Dendritic cell treated with granulocyte-macrophage colony-stimulating factor and Interleukin-4, amounts not matched to agents 40 ng/mL and 50 ng/mL, for 4 days (primary cell): ENCODE measurements at regions not wholly inside any gene's neighbourhood (a gene's known extent, or its start where the extent isn't known, plus 50 kb on each side); places are given as distances from the start of the nearest gene placed in this dataset.
"Not testable (repeated sequence)": the region's sequence is repeated elsewhere in the genome, so short reads cannot be mapped to it uniquely, and the experiment has no call there.

Experiments used
- H3K27ac Mint-ChIP-seq: one replicate; pipeline ENCODE4 v1.8.0; 2022; ENCODE audit warnings: mild to moderate bottlenecking, mixed read lengths
- H3K27me3 Mint-ChIP-seq: one replicate; pipeline ENCODE4 v1.8.0; 2022; ENCODE audit warnings: mild to moderate bottlenecking, mixed read lengths
- H3K36me3 Mint-ChIP-seq: one replicate; pipeline ENCODE4 v1.8.0; 2022; ENCODE audit warnings: low read depth, mixed read lengths
- H3K4me1 Mint-ChIP-seq: one replicate; pipeline ENCODE4 v1.8.0; 2022; ENCODE audit warnings: low read depth, mixed read lengths
- H3K4me3 Mint-ChIP-seq: one replicate; pipeline ENCODE4 v1.8.0; 2022; ENCODE audit warnings: mild to moderate bottlenecking, moderate library complexity, mixed read lengths
- H3K9me3 Mint-ChIP-seq: one replicate; pipeline ENCODE4 v1.8.0; 2022; ENCODE audit warnings: mixed read lengths
- intact Hi-C: fragments of 100-400 bp; cut with micrococcal nuclease; formaldehyde crosslinking; loops from one replicate; pipeline ENCODE4 v1.15.0; 2022

DNA sequence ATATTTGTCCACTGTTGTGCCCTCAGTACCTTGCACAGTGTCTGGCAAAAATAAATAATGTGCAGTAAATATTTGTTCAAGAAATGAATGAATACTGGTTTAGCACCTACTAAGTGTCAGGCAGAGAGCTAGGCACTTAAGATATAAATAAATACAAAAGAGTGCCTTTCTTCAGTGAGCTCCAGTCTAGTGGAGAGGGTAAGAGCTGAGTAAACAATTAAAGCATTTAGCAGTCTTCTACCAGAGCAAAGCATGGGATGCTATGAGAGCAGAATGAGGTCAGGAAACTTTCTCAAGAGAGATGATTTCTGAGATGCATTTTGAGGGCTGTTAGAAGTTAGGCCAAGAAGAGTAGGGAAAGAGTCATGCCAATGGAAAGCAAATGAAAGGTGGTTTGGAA is 314.7 kb downstream of the DSC3 start:
- no peak overlapping the region for H3K4me3 Mint-ChIP-seq
- H3K9me3 Mint-ChIP-seq = peaks cover 16% of the 10 kb centered on the region
- H3K4me1 Mint-ChIP-seq = no peaks in the 10 kb centered on the region
- H3K36me3 Mint-ChIP-seq = no peaks in the 10 kb centered on the region
- no peaks in the 10 kb centered on the region for H3K27me3 Mint-ChIP-seq
- no peak overlapping the region for H3K27ac Mint-ChIP-seq
- intact Hi-C loops = no loop called here

GRCh38 chr18:30713299-30713698 is 329.2 kb downstream of the DSC3 start:
- Mint-ChIP-seq H3K36me3 (no peaks in the 10 kb centered on the region), H3K4me1 (no peaks in the 10 kb centered on the region), H3K27me3 (no peaks in the 10 kb centered on the region), H3K4me3 (no peak overlapping the region), H3K9me3 (no peaks in the 10 kb centered on the region), H3K27ac (no peak overlapping the region)
- intact Hi-C loops = no loop called here

GRCh38 chr18:30712383-30712782 is 330.2 kb downstream of the DSC3 start:
- Mint-ChIP-seq H3K36me3 (no peaks in the 10 kb centered on the region), H3K4me3 (no peak overlapping the region), H3K27ac (no peak overlapping the region), H3K4me1 (no peaks in the 10 kb centered on the region), H3K9me3 (no peaks in the 10 kb centered on the region), H3K27me3 (no peaks in the 10 kb centered on the region)
- intact Hi-C loops = no loop called here

GRCh38 chr18:30709595-30709994 is 332.9 kb downstream of the DSC3 start:
- intact Hi-C loops = no loop called here
- H3K9me3 Mint-ChIP-seq = no peaks in the 10 kb centered on the region
- no peak overlapping the region for H3K27ac Mint-ChIP-seq
- H3K4me1 Mint-ChIP-seq = no peaks in the 10 kb centered on the region
- H3K36me3 Mint-ChIP-seq = no peaks in the 10 kb centered on the region
- H3K4me3 Mint-ChIP-seq = no peak overlapping the region
- no peaks in the 10 kb centered on the region for H3K27me3 Mint-ChIP-seq

DNA sequence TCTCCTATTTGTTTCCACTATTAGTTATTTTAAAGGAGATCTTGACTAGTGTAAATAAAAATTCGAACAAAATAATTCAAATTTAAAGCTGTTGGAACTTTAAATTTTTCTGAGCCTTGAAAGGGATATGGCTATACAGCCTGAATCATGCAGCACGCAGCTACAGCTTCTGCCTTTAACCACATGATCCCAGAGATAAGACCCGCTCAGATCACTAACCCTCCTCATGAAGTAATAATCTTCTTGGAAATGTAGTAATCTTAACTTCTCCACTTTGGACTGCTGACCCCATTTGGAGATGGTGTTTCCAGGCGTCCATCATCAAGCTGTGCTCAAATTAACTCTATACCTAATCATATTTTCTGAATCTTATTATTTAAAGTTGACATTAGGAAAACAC is 336.6 kb downstream of the DSC3 start:
- no peaks in the 10 kb centered on the region for H3K27me3 Mint-ChIP-seq
- intact Hi-C loops = no loop called here
- H3K27ac Mint-ChIP-seq = no peak overlapping the region
- H3K4me3 Mint-ChIP-seq = no peak overlapping the region
- no peaks in the 10 kb centered on the region for H3K9me3 Mint-ChIP-seq
- no peaks in the 10 kb centered on the region for H3K4me1 Mint-ChIP-seq
- H3K36me3 Mint-ChIP-seq = no peaks in the 10 kb centered on the region

- no peaks in the 10 kb centered on the region for H3K36me3 Mint-ChIP-seq
- H3K27ac Mint-ChIP-seq = no peak overlapping the region
- H3K4me3 Mint-ChIP-seq = no peak overlapping the region
- H3K4me1 Mint-ChIP-seq = no peaks in the 10 kb centered on the region
- H3K9me3 Mint-ChIP-seq = peaks cover 8% of the 10 kb centered on the region
- intact Hi-C loops = no loop called here
- no peaks in the 10 kb centered on the region for H3K27me3 Mint-ChIP-seq
These were observed 344.0 kb downstream of the DSC3 start for GRCh38 chr18:30698571-30698970.

DNA sequence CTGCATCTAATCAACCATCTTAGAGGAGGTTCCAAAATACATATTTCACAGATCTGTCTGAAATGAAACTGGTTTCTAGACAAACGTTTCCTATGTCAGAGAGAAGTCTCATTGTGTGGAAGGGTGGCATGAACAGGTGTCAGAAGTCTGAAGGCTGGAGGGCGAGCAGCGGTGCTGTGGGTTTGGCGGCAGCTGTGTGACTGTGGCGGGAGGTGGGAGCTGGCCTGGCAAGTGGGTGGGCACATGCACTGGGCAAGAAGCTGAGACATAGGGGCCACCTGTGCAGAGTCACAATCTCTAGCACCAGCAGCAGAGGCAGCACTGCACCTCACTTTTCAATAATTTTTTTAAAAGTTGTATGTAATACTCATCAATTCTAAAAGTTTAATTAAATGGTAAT is 346.3 kb downstream of the DSC3 start:
- Mint-ChIP-seq H3K4me1 (no peaks in the 10 kb centered on the region), H3K9me3 (peaks cover 8% of the 10 kb centered on the region), H3K27ac (no peak overlapping the region), H3K4me3 (no peak overlapping the region), H3K27me3 (no peaks in the 10 kb centered on the region), H3K36me3 (no peaks in the 10 kb centered on the region)
- intact Hi-C loops = no loop called here

DNA sequence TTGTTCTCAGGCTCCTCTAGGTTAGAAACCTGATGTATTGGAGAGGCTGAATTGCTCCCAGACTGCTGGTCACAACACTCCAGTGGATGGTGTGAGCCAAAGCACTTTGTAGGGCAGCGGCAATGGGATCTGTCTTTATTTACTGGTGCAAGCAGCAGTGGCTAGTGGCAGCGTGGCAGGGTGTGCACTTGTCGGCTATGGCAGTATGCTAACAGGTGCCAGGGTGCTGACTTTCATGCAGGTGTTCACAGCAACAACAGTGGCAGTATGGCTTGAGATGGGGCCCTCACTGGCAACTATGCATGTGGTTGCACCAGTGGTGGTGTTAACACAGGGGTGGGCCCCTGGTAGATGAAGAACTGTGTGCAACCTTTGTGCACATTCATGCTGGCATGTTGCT is 347.8 kb downstream of the DSC3 start:
- Mint-ChIP-seq H3K36me3 (no peaks in the 10 kb centered on the region), H3K27ac (no peak overlapping the region), H3K4me1 (no peaks in the 10 kb centered on the region), H3K9me3 (peaks cover 8% of the 10 kb centered on the region), H3K4me3 (no peak overlapping the region), H3K27me3 (no peaks in the 10 kb centered on the region)
- intact Hi-C loops = no loop called here

GRCh38 chr18:30689216-30689615 is 353.3 kb downstream of the DSC3 start:
- H3K36me3 Mint-ChIP-seq = no peaks in the 10 kb centered on the region
- intact Hi-C loops = no loop called here
- no peaks in the 10 kb centered on the region for H3K9me3 Mint-ChIP-seq
- H3K27me3 Mint-ChIP-seq = no peaks in the 10 kb centered on the region
- H3K27ac Mint-ChIP-seq = no peak overlapping the region
- no peaks in the 10 kb centered on the region for H3K4me1 Mint-ChIP-seq
- H3K4me3 Mint-ChIP-seq = no peak overlapping the region

DNA sequence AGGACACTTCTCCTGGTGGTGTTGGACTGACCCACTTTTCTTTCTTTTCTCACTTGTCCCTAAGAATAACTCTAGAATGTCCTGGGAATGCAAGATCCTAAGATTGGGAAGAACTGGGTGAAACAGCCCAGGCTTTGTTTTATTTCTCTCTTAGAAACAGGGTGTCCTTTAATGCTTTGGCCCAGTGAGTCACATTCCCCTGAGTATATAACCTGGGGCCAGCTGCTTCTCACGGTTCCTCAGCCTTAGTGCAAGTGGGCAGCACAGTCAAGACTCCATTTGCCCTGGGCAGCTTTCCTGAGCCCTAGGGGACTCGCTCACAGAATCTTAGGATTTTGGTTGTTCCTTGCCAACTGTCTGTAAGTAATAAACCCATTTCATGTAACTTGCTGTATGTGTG is 355.0 kb downstream of the DSC3 start:
- Mint-ChIP-seq H3K27ac (no peak overlapping the region), H3K27me3 (no peaks in the 10 kb centered on the region), H3K9me3 (no peaks in the 10 kb centered on the region), H3K4me1 (no peaks in the 10 kb centered on the region), H3K4me3 (no peak overlapping the region), H3K36me3 (no peaks in the 10 kb centered on the region)
- intact Hi-C loops = no loop called here

GRCh38 chr18:30684825-30685481 is 357.6 kb downstream of the DSC3 start:
- Mint-ChIP-seq H3K9me3 (no peaks in the 10 kb centered on the region), H3K36me3 (no peaks in the 10 kb centered on the region), H3K4me1 (no peaks in the 10 kb centered on the region), H3K27me3 (no peaks in the 10 kb centered on the region), H3K27ac (no peak overlapping the region), H3K4me3 (no peak overlapping the region)
- intact Hi-C loops = no loop called here

DNA sequence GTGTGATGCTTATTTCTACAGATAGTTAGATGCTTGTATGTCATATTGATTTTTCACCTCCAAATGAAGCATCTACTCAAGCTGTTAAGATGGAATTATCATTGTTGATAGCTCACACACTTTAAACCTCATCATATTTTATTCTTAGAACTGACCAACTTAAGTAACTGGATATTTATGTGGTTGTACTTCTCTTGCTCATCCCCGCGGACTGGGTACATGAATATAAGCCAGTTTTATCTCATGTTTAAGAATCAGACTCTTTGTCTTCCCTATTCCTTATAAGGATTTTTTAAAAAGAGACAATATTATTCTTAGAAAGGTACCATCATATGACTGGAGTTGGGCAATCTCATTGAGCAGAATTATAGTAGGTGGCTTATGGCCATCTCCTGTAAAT is 358.7 kb downstream of the DSC3 start:
- Mint-ChIP-seq H3K27me3 (no peaks in the 10 kb centered on the region), H3K36me3 (no peaks in the 10 kb centered on the region), H3K27ac (no peak overlapping the region), H3K4me1 (no peaks in the 10 kb centered on the region), H3K4me3 (no peak overlapping the region), H3K9me3 (no peaks in the 10 kb centered on the region)
- intact Hi-C loops = no loop called here

DNA sequence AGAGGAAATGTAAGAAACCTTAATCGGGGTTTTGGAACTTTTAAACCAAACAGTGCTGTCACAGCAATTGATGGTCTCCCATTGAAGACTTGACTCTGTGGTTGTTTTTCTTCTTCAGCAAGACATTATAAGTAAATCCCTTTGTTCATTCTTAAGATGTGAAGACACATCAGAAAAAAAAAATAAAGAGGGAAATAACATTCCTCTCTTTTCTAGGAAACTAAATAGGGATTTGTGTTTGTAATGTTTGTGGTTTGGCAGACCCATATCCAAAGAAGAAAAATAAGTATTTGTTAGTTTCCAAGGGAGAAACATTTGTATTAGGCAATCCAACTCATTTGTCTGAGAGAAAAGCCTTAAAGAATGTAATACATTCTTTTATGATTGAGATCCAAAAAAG is 359.9 kb downstream of the DSC3 start:
- intact Hi-C loops = no loop called here
- H3K9me3 Mint-ChIP-seq = no peaks in the 10 kb centered on the region
- H3K4me3 Mint-ChIP-seq = no peak overlapping the region
- no peaks in the 10 kb centered on the region for H3K36me3 Mint-ChIP-seq
- no peaks in the 10 kb centered on the region for H3K27me3 Mint-ChIP-seq
- no peak overlapping the region for H3K27ac Mint-ChIP-seq
- H3K4me1 Mint-ChIP-seq = no peaks in the 10 kb centered on the region

GRCh38 chr18:30679285-30679930 is 363.1 kb downstream of the DSC3 start:
- no peaks in the 10 kb centered on the region for H3K27me3 Mint-ChIP-seq
- H3K27ac Mint-ChIP-seq = no peak overlapping the region
- H3K4me3 Mint-ChIP-seq = no peak overlapping the region
- no peaks in the 10 kb centered on the region for H3K4me1 Mint-ChIP-seq
- intact Hi-C loops = no loop called here
- no peaks in the 10 kb centered on the region for H3K9me3 Mint-ChIP-seq
- H3K36me3 Mint-ChIP-seq = no peaks in the 10 kb centered on the region

DNA sequence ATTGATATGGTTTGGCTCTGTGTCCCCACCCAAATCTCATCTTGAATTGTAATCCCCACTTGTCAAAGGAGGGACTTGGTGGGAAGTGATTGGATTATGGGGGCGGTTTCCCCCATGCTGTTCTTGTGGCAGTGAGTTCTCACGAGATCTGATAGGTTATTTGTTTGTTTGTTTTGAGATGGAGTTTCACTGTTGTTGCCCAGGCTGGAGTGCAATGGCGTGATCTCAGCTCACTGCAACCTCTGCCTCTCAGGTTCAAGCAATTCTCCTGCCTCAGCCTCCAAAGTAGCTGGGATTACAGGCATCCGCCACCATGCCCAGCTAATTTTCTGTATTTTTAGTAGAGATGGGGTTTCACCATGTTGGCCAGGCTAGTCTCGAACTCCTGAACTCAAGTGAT is 364.7 kb downstream of the DSC3 start:
- H3K4me1 Mint-ChIP-seq, H3K27ac Mint-ChIP-seq, intact Hi-C loops, H3K9me3 Mint-ChIP-seq, H3K4me3 Mint-ChIP-seq, H3K27me3 Mint-ChIP-seq, H3K36me3 Mint-ChIP-seq: not testable (repeated sequence)
